IPS-NIHi11 (cell line): ENCODE measurements at regions not wholly inside any gene's neighbourhood (a gene's known extent, or its start where the extent isn't known, plus 50 kb on each side); places are given as distances from the start of the nearest gene placed in this dataset.

Experiments
- DNase-seq: peaks from one replicate; pipeline ENCODE4 v3.0.0; 2012; ENCODE audit warnings: mixed read lengths, low spot score

DNA sequence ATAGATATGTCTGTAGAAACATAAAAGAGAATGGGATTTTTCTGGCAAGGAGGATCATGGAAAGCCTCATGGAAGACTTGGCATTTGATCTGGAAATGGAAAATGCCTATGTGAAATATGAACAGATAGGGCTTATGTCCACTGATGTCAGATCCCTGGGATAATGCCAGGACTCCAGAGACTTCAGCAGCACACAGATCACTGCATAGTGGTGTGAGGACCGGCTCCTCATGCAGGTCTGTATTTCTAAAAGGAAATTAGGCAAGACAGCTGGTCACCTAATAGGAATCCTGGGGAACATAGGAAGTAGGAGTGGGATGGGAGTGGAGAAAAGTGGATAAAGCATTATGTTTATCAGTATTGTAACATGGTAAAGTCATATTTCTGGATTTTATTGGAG lies 56.8 kb upstream of the IPO9 start:
- DNase-seq: no peak

DNA sequence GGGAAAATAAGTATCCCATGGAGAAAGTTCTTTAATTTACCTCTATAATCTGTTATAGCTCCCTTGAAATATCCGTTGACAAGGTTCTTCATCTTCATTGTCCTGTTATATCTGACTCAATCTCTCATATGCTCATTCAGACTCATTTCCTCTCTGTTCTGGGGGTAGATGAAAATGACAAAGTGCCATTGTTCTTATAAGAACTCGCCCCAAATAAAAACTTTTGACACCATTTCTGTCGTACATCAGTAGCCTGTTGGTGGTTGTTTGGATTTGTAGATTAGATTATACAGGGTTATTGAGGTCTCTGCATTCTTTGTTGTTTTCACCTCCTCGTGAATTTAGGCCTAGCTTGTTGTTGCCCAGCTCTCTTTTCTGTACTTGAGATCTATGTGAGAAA lies 55.2 kb upstream of the IPO9 start:
- no peak for DNase-seq

DNA sequence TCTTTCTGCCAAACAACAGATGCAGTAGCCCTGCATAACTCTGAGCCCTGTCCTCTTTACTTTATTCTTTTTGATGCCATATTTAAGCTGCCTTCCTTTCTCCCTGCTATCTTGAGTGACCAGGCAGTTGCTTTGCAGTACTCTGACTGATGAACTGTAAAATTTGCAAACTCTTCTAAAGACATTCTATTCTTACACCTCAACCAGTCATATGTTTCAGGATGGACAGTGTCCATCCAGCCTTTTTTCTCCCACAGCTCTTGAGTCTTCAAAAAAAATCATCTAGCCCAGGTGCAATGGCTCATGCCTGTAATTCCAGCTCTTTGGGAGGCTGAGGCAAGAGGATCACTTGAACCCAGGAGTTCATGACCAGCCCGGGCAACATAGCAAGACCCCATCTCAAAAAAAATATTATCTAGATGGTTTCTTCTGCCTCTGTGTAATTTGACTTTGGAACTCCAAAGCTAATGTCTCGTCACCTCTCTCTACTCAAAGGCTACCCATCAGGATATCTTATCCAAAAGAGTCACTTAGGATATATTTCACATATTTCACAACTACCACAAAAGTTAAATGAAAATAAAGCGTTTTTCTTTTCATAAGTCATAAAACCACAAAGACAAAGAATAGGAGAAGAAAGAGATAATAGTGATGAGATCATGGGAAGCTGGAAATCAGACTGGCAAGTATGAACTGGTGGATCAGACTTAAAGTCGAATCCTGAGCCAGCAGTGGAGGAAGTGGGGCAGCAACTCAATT lies 54.6 kb upstream of the IPO9 start:
- DNase-seq: no peak

DNA sequence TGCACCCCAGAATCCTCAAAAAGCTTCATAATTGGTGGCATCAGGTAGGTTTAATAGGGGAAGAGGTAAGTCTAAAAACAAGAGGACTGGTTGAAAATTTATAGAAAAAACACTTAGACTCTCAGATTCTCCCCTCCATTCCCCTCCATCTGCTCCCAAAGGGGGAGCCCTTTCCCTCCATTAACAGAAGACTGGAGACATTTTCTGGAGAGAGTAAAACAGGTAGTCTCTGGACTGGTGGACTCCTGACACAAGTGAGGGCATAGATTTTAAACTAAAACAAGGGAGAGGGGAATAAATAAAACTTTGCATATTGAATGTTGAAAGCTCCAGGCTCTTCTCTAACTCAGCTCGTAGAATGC lies 54.0 kb upstream of the IPO9 start:
- DNase-seq: no peak

DNA sequence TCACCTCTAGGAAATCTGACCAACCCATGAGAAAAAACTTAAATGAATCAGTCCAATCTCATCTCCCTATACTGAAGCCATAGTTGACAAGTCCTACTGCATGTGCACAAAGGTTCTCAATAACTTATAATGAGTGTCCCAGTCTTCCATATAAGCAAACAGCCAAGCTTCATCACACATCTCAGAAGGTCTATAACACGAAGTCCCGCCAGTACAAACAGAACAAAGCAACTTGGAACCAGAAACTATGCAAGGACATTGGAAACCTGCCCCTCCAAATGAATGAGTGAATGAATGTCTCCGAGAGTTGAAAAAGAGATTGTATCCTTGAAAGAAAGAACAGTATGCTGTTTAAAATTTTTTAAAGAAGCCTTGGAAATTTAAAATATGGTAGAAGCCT lies 53.6 kb upstream of the IPO9 start:
- no peak for DNase-seq

DNA sequence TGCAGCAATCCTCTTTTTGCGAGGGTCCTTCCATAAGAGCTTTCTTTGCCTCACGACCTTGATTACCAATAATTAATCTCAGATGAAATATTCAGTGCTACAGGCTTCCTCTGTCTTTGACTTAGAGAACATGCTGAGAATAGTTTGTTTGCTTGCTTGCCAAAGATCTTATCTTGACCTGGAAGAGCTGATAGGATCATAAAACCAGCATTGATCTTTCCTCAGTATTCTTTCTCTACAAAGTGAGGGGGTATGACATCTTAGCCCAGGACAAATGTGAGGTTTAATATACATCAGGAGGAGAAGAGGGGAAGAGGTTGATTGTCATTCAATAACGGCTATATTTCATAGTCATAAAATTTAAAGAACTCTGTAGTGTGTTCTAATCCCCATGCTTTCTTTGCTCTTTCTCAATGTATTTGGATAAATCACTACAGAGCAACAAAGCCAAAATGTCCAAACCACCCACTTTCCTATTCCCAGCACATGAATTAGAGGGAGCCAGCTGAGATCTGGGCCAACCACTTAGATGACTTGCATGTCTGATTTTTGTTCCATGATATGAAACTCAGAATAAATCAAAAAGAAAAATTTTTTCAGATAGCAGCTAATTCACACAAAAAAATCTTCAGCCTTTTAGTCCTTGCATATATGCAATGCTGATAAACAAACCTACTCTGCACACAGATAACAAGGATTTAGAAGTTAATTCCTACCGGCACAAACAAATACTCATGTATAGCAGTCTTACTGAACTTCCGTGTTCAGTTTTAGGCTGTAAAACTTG lies 50.5 kb upstream of the IPO9 start:
- DNase-seq: no peak
